Activated CD8-positive, alpha-beta memory T cell treated with anti-CD3 and anti-CD28 coated beads for 36 hours (primary cell): ENCODE measurements at regions not wholly inside any gene's neighbourhood (a gene's known extent, or its start where the extent isn't known, plus 50 kb on each side); places are given as distances from the start of the nearest gene placed in this dataset.

Source experiments
- CTCF ChIA-PET: fragments of 350-600 bp; sonication (Branson Sonifier 250); formaldehyde crosslinking; loops from one replicate; lab custom pipeline; 2021; ENCODE audit warnings: antibody characterized with exemption; lab: Charles Lee
- POLR2A ChIA-PET: fragments of 350-600 bp; sonication (Branson Sonifier 250); formaldehyde crosslinking; loops from one replicate; lab custom pipeline; 2021; ENCODE audit warnings: antibody characterized with exemption; lab: Charles Lee

GRCh38 chr3:132784502-132785025 lies 62.4 kb upstream of the NPHP3 start:
- ChIA-PET CTCF (no interaction called here), POLR2A (no interaction called here)

GRCh38 chr3:132783152-132783551 lies 60.9 kb upstream of the NPHP3 start:
- CTCF ChIA-PET, result no interaction called here
- POLR2A ChIA-PET, result no interaction called here

- CTCF ChIA-PET, result no interaction called here
- POLR2A ChIA-PET, result no interaction called here
Measured at GRCh38 chr3:132781922-132782321, 59.7 kb upstream of the NPHP3 start.

GRCh38 chr3:132777171-132777570 lies 55.0 kb upstream of the NPHP3 start:
- CTCF ChIA-PET, result no interaction called here
- POLR2A ChIA-PET, result no interaction called here

- ChIA-PET CTCF (no interaction called here), POLR2A (no interaction called here)
Measured at GRCh38 chr3:132773071-132773619, 50.9 kb upstream of the NPHP3 start.

- ChIA-PET CTCF (no interaction called here), POLR2A (no interaction called here)
Measured at GRCh38 chr3:132772252-132772651, 50.0 kb upstream of the NPHP3 start.
